Neural cell (in vitro differentiated cells): ENCODE measurements at regions not wholly inside any gene's neighbourhood (a gene's known extent, or its start where the extent isn't known, plus 50 kb on each side); places are given as distances from the start of the nearest gene placed in this dataset.

Source experiments
- H2AFZ ChIP-seq: fragments of 200-600, 300-800 bp; sonication (generic), shearing (Covaris generic); 2 replicates; pipeline ENCODE4 v1.6.0; 2014; ENCODE audit warnings: low read depth, mild to moderate bottlenecking, antibody characterized with exemption, low read length, moderate library complexity
- H3F3A ChIP-seq: fragments of 200-600 bp; shearing (Covaris generic); 2 replicates; pipeline ENCODE4 v1.6.1; 2016; ENCODE audit warnings: mild to moderate bottlenecking, moderate library complexity, mixed read lengths, antibody characterized with exemption, low read length; ENCODE audit not compliant: insufficient read depth, poor library complexity, severe bottlenecking
- H3K27ac ChIP-seq: fragments of 200-600, 300-800 bp; sonication (generic), shearing (Covaris generic); 2 replicates; pipeline ENCODE4 v1.5.1; 2014; ENCODE audit warnings: mild to moderate bottlenecking, low read length, moderate library complexity
- H3K27me3 ChIP-seq: fragments of 300-800, 200-600 bp; sonication (generic), shearing (Covaris generic); 2 replicates; pipeline ENCODE4 v1.6.0; 2014; ENCODE audit warnings: mild to moderate bottlenecking, low read depth, low read length, moderate library complexity; ENCODE audit not compliant: insufficient read depth
- H3K36me3 ChIP-seq: fragments of 300-800, 200-600 bp; sonication (generic), shearing (Covaris generic); 2 replicates; pipeline ENCODE4 v1.5.1; 2014; ENCODE audit warnings: mild to moderate bottlenecking, antibody characterized with exemption, low read length, moderate library complexity; ENCODE audit not compliant: insufficient read depth
- H3K4me2 ChIP-seq: fragments of 300-800, 200-600 bp; sonication (generic), shearing (Covaris generic); 2 replicates; pipeline ENCODE4 v1.6.0; 2014; ENCODE audit warnings: mild to moderate bottlenecking, low read length
- H3K4me3 ChIP-seq: fragments of 300-800, 200-600 bp; sonication (generic), shearing (Covaris generic); 2 replicates; pipeline ENCODE4 v1.5.1; 2014; ENCODE audit warnings: mild to moderate bottlenecking, low read length, moderate library complexity
- H3K79me2 ChIP-seq: fragments of 200-600 bp; shearing (Covaris generic); replicated peaks from 2 replicates; pipeline ENCODE4 v1.6.0; 2014; ENCODE audit warnings: mild to moderate bottlenecking, low read length, moderate library complexity; ENCODE audit not compliant: insufficient read depth
- H3K9ac ChIP-seq: fragments of 300-800, 200-600 bp; sonication (generic), shearing (Covaris generic); 2 replicates; pipeline ENCODE4 v1.6.1; 2016; ENCODE audit warnings: mild to moderate bottlenecking, low read length, mixed read lengths
- H3K9me2 ChIP-seq: fragments of 200-600 bp; shearing (Covaris generic); 2 replicates; pipeline ENCODE4 v1.6.1; 2016; ENCODE audit warnings: mild to moderate bottlenecking, low read length, mixed read lengths; ENCODE audit not compliant: insufficient read depth
- H3K9me3 ChIP-seq: fragments of 200-600, 300-800 bp; sonication (generic), shearing (Covaris generic); 2 replicates; pipeline ENCODE4 v1.6.1; 2016; ENCODE audit warnings: mild to moderate bottlenecking, mixed run types, low read length, moderate library complexity, mixed read lengths
- H4K20me1 ChIP-seq: fragments of 200-600 bp; shearing (Covaris generic); 2 replicates; pipeline ENCODE4 v1.6.1; 2016; ENCODE audit warnings: mild to moderate bottlenecking, mixed run types; ENCODE audit not compliant: insufficient read depth
- EP300 ChIP-seq: fragments of 450-650 bp; conservative IDR thresholded peaks from 2 replicates; pipeline ENCODE4 v1.6.1; 2014; ENCODE audit warnings: antibody characterized with exemption, mild to moderate bottlenecking, moderate library complexity; ENCODE audit not compliant: poor library complexity, severe bottlenecking
- EZH2 ChIP-seq: fragments of 200-600, 300-800 bp; shearing (Covaris generic), sonication (generic); IDR thresholded peaks from 2 replicates; pipeline ENCODE4 v1.6.1; 2014; ENCODE audit warnings: antibody characterized with exemption, low read length, borderline replicate concordance, mild to moderate bottlenecking; ENCODE audit not compliant: insufficient read depth, poor library complexity, severe bottlenecking
- MXI1 ChIP-seq: fragments of 450-650 bp; conservative IDR thresholded peaks from 2 replicates; pipeline ENCODE4 v1.6.1; 2014; ENCODE audit warnings: antibody characterized with exemption, mild to moderate bottlenecking; ENCODE audit not compliant: poor library complexity, severe bottlenecking
- POLR2AphosphoS5 ChIP-seq: IDR thresholded peaks from 2 replicates; pipeline ENCODE4 v1.6.1; 2012
- RAD21 ChIP-seq: fragments of 450-650 bp; conservative IDR thresholded peaks from 2 replicates; pipeline ENCODE4 v1.6.1; 2014; ENCODE audit warnings: antibody characterized with exemption, mild to moderate bottlenecking, moderate library complexity
- SMC3 ChIP-seq: fragments of 450-650 bp; conservative IDR thresholded peaks from 2 replicates; pipeline ENCODE4 v1.6.1; 2014; ENCODE audit warnings: antibody characterized with exemption, mild to moderate bottlenecking, moderate library complexity; ENCODE audit not compliant: poor library complexity
- TAF1 ChIP-seq: IDR thresholded peaks from 2 replicates; pipeline ENCODE4 v1.6.1; 2012; ENCODE audit warnings: low read depth
- TF ChIP-seq, protein P1 (sequence below): IDR thresholded peaks from 2 replicates; pipeline ENCODE4 v1.6.1; 2012; ENCODE audit warnings: borderline replicate concordance
- TF ChIP-seq, protein P2 (sequence below): fragments of 450-650 bp; IDR thresholded peaks from 2 replicates; pipeline ENCODE4 v1.5.1; 2014; ENCODE audit warnings: antibody characterized with exemption, mild to moderate bottlenecking, moderate library complexity; ENCODE audit not compliant: poor library complexity, severe bottlenecking

DNA sequence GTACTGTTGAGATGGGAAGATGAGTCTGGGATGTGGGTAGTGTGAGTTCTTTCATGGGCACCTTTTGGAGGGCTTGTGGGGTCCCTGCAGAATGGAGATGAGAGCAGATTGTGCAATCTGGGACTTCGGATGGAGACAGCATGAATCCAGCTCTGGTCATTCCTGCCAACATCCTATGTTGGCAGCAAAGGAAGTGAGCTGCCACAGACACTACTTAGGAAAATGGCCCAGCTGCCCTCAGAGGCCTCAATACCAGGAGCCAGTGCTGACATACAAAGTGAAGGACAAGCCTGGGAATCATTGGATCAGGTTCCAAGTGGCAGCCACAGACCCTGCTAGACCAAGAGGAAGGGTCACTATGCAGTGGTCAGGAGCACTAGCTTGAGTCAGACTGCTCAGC is 402.8 kb downstream of the CDK5RAP2 start:
- H3K4me3 ChIP-seq = no peak overlapping the region
- no peaks in the 10 kb centered on the region for H3K9me2 ChIP-seq
- H3K36me3 ChIP-seq = no peaks in the 10 kb centered on the region
- no peaks in the 10 kb centered on the region for H3K9me3 ChIP-seq
- no peak overlapping the region for H3K9ac ChIP-seq
- no peak for TF ChIP-seq POLR2AphosphoS5
- TF ChIP-seq MXI1 = no peak
- no peak for TF ChIP-seq EZH2
- TF ChIP-seq EP300 = no peak
- no peak for TF ChIP-seq RAD21
- no peak for TF ChIP-seq SMC3
- TF ChIP-seq, protein P1, sequence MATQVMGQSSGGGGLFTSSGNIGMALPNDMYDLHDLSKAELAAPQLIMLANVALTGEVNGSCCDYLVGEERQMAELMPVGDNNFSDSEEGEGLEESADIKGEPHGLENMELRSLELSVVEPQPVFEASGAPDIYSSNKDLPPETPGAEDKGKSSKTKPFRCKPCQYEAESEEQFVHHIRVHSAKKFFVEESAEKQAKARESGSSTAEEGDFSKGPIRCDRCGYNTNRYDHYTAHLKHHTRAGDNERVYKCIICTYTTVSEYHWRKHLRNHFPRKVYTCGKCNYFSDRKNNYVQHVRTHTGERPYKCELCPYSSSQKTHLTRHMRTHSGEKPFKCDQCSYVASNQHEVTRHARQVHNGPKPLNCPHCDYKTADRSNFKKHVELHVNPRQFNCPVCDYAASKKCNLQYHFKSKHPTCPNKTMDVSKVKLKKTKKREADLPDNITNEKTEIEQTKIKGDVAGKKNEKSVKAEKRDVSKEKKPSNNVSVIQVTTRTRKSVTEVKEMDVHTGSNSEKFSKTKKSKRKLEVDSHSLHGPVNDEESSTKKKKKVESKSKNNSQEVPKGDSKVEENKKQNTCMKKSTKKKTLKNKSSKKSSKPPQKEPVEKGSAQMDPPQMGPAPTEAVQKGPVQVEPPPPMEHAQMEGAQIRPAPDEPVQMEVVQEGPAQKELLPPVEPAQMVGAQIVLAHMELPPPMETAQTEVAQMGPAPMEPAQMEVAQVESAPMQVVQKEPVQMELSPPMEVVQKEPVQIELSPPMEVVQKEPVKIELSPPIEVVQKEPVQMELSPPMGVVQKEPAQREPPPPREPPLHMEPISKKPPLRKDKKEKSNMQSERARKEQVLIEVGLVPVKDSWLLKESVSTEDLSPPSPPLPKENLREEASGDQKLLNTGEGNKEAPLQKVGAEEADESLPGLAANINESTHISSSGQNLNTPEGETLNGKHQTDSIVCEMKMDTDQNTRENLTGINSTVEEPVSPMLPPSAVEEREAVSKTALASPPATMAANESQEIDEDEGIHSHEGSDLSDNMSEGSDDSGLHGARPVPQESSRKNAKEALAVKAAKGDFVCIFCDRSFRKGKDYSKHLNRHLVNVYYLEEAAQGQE = no peak
- TF ChIP-seq, protein P2, sequence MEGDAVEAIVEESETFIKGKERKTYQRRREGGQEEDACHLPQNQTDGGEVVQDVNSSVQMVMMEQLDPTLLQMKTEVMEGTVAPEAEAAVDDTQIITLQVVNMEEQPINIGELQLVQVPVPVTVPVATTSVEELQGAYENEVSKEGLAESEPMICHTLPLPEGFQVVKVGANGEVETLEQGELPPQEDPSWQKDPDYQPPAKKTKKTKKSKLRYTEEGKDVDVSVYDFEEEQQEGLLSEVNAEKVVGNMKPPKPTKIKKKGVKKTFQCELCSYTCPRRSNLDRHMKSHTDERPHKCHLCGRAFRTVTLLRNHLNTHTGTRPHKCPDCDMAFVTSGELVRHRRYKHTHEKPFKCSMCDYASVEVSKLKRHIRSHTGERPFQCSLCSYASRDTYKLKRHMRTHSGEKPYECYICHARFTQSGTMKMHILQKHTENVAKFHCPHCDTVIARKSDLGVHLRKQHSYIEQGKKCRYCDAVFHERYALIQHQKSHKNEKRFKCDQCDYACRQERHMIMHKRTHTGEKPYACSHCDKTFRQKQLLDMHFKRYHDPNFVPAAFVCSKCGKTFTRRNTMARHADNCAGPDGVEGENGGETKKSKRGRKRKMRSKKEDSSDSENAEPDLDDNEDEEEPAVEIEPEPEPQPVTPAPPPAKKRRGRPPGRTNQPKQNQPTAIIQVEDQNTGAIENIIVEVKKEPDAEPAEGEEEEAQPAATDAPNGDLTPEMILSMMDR = no peak
- TF ChIP-seq TAF1 = no peak
- no peak overlapping the region for H2AFZ ChIP-seq
- H3F3A ChIP-seq = no peaks in the 10 kb centered on the region
- no peaks in the 10 kb centered on the region for H4K20me1 ChIP-seq
- H3K27me3 ChIP-seq = no peaks in the 10 kb centered on the region
- no peak overlapping the region for H3K4me2 ChIP-seq
- H3K27ac ChIP-seq = no peak overlapping the region
- H3K79me2 ChIP-seq = no peaks in the 10 kb centered on the region

DNA sequence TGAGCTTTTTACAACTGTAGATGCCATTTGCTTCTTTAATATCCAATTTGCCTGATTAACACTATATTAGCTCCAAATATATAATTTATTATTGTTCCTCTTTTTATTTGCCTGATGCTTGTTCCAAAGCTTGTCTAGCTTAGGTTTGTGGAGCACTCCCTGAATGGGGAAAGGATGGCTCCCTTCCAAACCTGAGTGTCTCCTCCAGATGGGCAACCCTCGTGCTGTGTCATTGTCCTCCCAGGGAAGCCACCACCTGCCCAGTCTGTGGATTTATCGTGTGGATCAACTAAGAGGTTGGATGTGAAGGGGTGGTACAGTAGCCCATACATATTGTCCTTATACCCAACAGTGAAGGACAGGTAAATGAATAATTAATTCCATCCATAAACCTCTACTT is 404.9 kb downstream of the CDK5RAP2 start:
- H3K4me3 ChIP-seq = no peak overlapping the region
- no peak overlapping the region for H2AFZ ChIP-seq
- H3K27ac ChIP-seq = no peak overlapping the region
- no peaks in the 10 kb centered on the region for H3K36me3 ChIP-seq
- H3K4me2 ChIP-seq = no peak overlapping the region
- H3K9me2 ChIP-seq = no peaks in the 10 kb centered on the region
- TF ChIP-seq MXI1 = no peak
- no peak for TF ChIP-seq POLR2AphosphoS5
- TF ChIP-seq TAF1 = no peak
- TF ChIP-seq RAD21 = no peak
- no peak for TF ChIP-seq EP300
- TF ChIP-seq SMC3 = no peak
- TF ChIP-seq, protein P1 = no peak
- TF ChIP-seq, protein P2 = no peak
- H3K79me2 ChIP-seq = no peaks in the 10 kb centered on the region
- H4K20me1 ChIP-seq = no peaks in the 10 kb centered on the region
- H3K9me3 ChIP-seq = no peaks in the 10 kb centered on the region
- no peaks in the 10 kb centered on the region for H3F3A ChIP-seq
- H3K27me3 ChIP-seq = no peaks in the 10 kb centered on the region
- H3K9ac ChIP-seq = no peak overlapping the region
